K562 (cell line): ENCODE measurements at regions not wholly inside any gene's neighbourhood (a gene's known extent, or its start where the extent isn't known, plus 50 kb on each side); places are given as distances from the start of the nearest gene placed in this dataset.

Experiments used
- ATAC-seq: fragments of 200-7000 bp; cut with Tn5 transposase; 3 replicates; pipeline ENCODE4 v1.9.1; 2020; ENCODE audit warnings: moderate library complexity
- BruUV-seq: library from RNA; stranded (reverse); fragments of 400-500 nt; replicated peaks from 2 replicates; lab custom pipeline; 2021; lab: Mats Ljungman, UMichigan
- CTCF ChIA-PET: fragments of 300-600 bp; formaldehyde crosslinking; extraction: SDS; loops from one replicate; lab custom pipeline; 2021; ENCODE audit warnings: low intra/inter-chr PET ratio; lab: Yijun Ruan, JAX
- POLR2A ChIA-PET: fragments of 300-600, 350-650 bp; sonication (Branson Sonifier 250); formaldehyde crosslinking; extraction: SDS; loops from one replicate; lab custom pipeline; 2021; ENCODE audit warnings: antibody characterized with exemption, inconsistent platforms; lab: Yijun Ruan, JAX
- DNase-seq, 4 experiments: peaks; one replicate each; pipeline versions ENCODE4 v3.0.0 to v3.0.0-alpha.2; 2011 to 2018; ENCODE audit warnings: low spot score in 3 of 4, mixed read lengths in 3 of 4; ENCODE audit errors: extremely low read depth in 1 of 4
- FAIRE-seq: peaks from 2 replicates; lab custom pipeline; 2011; peaks lifted over from hg19 to GRCh38; lab: Jason Lieb, UNC
- H2AFZ ChIP-seq: 2 replicates; pipeline ENCODE4 v1.6.0; 2011; ENCODE audit warnings: low read depth, low read length, control low read depth, inconsistent platforms
- H3K27ac ChIP-seq: fragments of 200-600 bp; 3 replicates; pipeline ENCODE4 v1.8.0; 2011; ENCODE audit warnings: low read depth, mild to moderate bottlenecking, control low read depth, inconsistent platforms, low read length, moderate library complexity, mixed read lengths; ENCODE audit errors: extremely low read depth
- H3K27me3 ChIP-seq, 2 experiments: fragments of 300-600 bp in 1 of 2; 2 replicates in 1 of 2; 3 replicates in 1 of 2; pipeline versions ENCODE4 v1.6.0 to v1.8.0; 2011; ENCODE audit warnings: inconsistent platforms in 2 of 2, low read length in 2 of 2, mild to moderate bottlenecking in 1 of 2, mixed read lengths in 1 of 2, moderate library complexity in 1 of 2; ENCODE audit not compliant: control insufficient read depth in 2 of 2, insufficient read depth in 2 of 2
- H3K36me3 ChIP-seq: fragments of 300-600 bp; 3 replicates; pipeline ENCODE4 v1.8.0; 2011; ENCODE audit warnings: mild to moderate bottlenecking, low read length, inconsistent platforms; ENCODE audit not compliant: control insufficient read depth, insufficient read depth
- H3K4me1 ChIP-seq, 2 experiments: fragments of 200-600 bp in 1 of 2; replicated peaks in 1 of 2; 2 replicates in 1 of 2; 3 replicates in 1 of 2; pipeline versions ENCODE4 v1.5.1 to v1.8.0; 2011; ENCODE audit warnings: inconsistent platforms in 2 of 2, low read length in 2 of 2, mild to moderate bottlenecking in 1 of 2, mixed read lengths in 1 of 2, moderate library complexity in 1 of 2; ENCODE audit not compliant: control insufficient read depth in 2 of 2, insufficient read depth in 2 of 2
- H3K4me2 ChIP-seq: 2 replicates; pipeline ENCODE4 v1.6.1; 2011; ENCODE audit warnings: low read length, control low read depth, inconsistent platforms, mixed read lengths; ENCODE audit not compliant: insufficient read depth
- H3K4me3 ChIP-seq: fragments of 200-600 bp; sonication (generic), shearing (Covaris generic); 2 replicates; pipeline ENCODE4 v1.5.1; 2016; ENCODE audit warnings: control low read depth, inconsistent platforms
- H3K79me2 ChIP-seq: fragments of 200-600 bp; 3 replicates; pipeline ENCODE4 v1.8.0; 2011; ENCODE audit warnings: low read length, inconsistent platforms; ENCODE audit not compliant: control insufficient read depth, insufficient read depth
- H3K9ac ChIP-seq, 2 experiments: 2 replicates each; pipeline versions ENCODE4 v1.6.0 to v1.6.1; 2011; ENCODE audit warnings: low read depth in 2 of 2, low read length in 2 of 2, control low read depth in 1 of 2, inconsistent platforms in 1 of 2, mild to moderate bottlenecking in 1 of 2, mixed read lengths in 1 of 2; ENCODE audit not compliant: insufficient read depth in 1 of 2
- H3K9me1 ChIP-seq: one replicate; pipeline ENCODE4 v1.6.0; 2011; ENCODE audit warnings: inconsistent platforms, mild to moderate bottlenecking, low read length, moderate library complexity; ENCODE audit not compliant: control insufficient read depth, insufficient read depth
- H3K9me3 ChIP-seq: replicated peaks from 2 replicates; pipeline ENCODE4 v1.5.1; 2011; ENCODE audit warnings: low read depth, low read length, inconsistent platforms; ENCODE audit not compliant: control insufficient read depth, insufficient read depth
- H4K20me1 ChIP-seq: replicated peaks from 2 replicates; pipeline ENCODE4 v1.6.1; 2011; ENCODE audit warnings: low read length, inconsistent platforms, mixed read lengths; ENCODE audit not compliant: control insufficient read depth, insufficient read depth
- DDX20 ChIP-seq: fragments of 450-650 bp; IDR thresholded peaks from 2 replicates; pipeline ENCODE4 v1.6.1; 2016; ENCODE audit warnings: missing genetic modification characterization, low read depth, mild to moderate bottlenecking, missing compliant biosample characterization, moderate library complexity
- FOXK2 ChIP-seq, 2 experiments: fragments of 450-650 bp; IDR thresholded peaks in 1 of 2; conservative IDR thresholded peaks in 1 of 2; 2 replicates each; pipeline ENCODE4 v1.6.1; 2016; ENCODE audit warnings: low read depth in 2 of 2, mild to moderate bottlenecking in 1 of 2
- FUS ChIP-seq: fragments of 200-400 bp; formaldehyde crosslinking; optimal IDR thresholded peaks from 2 replicates; pipeline ENCODE3; 2017; ENCODE audit warnings: low read depth, low read length
- GABPB2 ChIP-seq: fragments of 250-450 bp; sonication (Bioruptor Pico); conservative IDR thresholded peaks from 2 replicates; pipeline ENCODE4 v1.5.1; 2021; ENCODE audit warnings: mild to moderate bottlenecking
- HDGF ChIP-seq: fragments of 450-650 bp; IDR thresholded peaks from 2 replicates; pipeline ENCODE4 v1.6.1; 2016
- HMGN3 ChIP-seq: IDR thresholded peaks from 2 replicates; pipeline ENCODE4 v1.6.1; 2011; ENCODE audit warnings: borderline replicate concordance, low read depth, mild to moderate bottlenecking, mixed read lengths, low read length; ENCODE audit not compliant: insufficient read length; ENCODE audit errors: extremely low read depth
- MXD1 ChIP-seq: fragments of 250-450 bp; sonication (Bioruptor Pico); IDR thresholded peaks from 2 replicates; pipeline ENCODE4 v1.8.0; 2021; ENCODE audit warnings: borderline replicate concordance, mild to moderate bottlenecking, moderate library complexity; ENCODE audit not compliant: poor library complexity, severe bottlenecking
- NBN ChIP-seq: fragments of 450-650 bp; IDR thresholded peaks from 2 replicates; pipeline ENCODE4 v1.6.1; 2016; ENCODE audit warnings: low read depth, mild to moderate bottlenecking
- NFATC3 ChIP-seq: fragments of 450-650 bp; IDR thresholded peaks from 2 replicates; pipeline ENCODE4 v1.6.1; 2017; ENCODE audit warnings: mild to moderate bottlenecking
- PHF20 ChIP-seq: fragments of 450-650 bp; IDR thresholded peaks from 2 replicates; pipeline ENCODE4 v1.6.1; 2018; ENCODE audit not compliant: partially characterized antibody
- STAG1 ChIP-seq: sonication (generic); formaldehyde crosslinking; IDR thresholded peaks from 2 replicates; pipeline ENCODE4 v1.5.0; 2020; ENCODE audit warnings: missing genetic modification reagents, borderline replicate concordance
- TFAP4 ChIP-seq: sonication (generic); formaldehyde crosslinking; IDR thresholded peaks from 2 replicates; pipeline ENCODE4 v1.8.0; 2022; ENCODE audit warnings: missing genetic modification reagents, mild to moderate bottlenecking, moderate library complexity, borderline replicate concordance
- ZC3H4 ChIP-seq: sonication (generic); formaldehyde crosslinking; IDR thresholded peaks from 2 replicates; pipeline ENCODE4 v1.9.0; 2021; ENCODE audit warnings: missing genetic modification reagents, borderline replicate concordance
- ZNF165 ChIP-seq: fragments of 250-450 bp; sonication (Bioruptor Pico); IDR thresholded peaks from 2 replicates; pipeline ENCODE4 v1.4.0; 2020; ENCODE audit warnings: borderline replicate concordance
- ZNF232 ChIP-seq: sonication (generic); formaldehyde crosslinking; IDR thresholded peaks from 2 replicates; pipeline ENCODE4 v1.8.0; 2022; ENCODE audit warnings: mild to moderate bottlenecking, missing genetic modification reagents
- ZNF395 ChIP-seq: fragments of 200-800 bp; sonication (Bioruptor generic); IDR thresholded peaks from 2 replicates; pipeline ENCODE4 v1.6.1; 2017; ENCODE audit warnings: missing genetic modification characterization, missing compliant biosample characterization
- WGBS: fragments of 100-300 bp; shearing (Covaris generic); methylation state at CpG from one replicate; pipeline ENCODE4 v1.1.6; 2016; ENCODE audit warnings: low coverage, mixed read lengths; ENCODE audit not compliant: insufficient coverage; ENCODE audit errors: missing lambda C conversion rate; 5-methylcytosine and 5-hydroxymethylcytosine counted together
- in situ Hi-C: fragments of 300-500 bp; cut with MboI; formaldehyde crosslinking; loops from 4 replicates; pipeline ENCODE4 v1.15.0; 2018; ENCODE audit warnings: inconsistent platforms, mixed read lengths
- intact Hi-C: fragments of 100-400 bp; cut with micrococcal nuclease; formaldehyde crosslinking; loops from 2 replicates; pipeline ENCODE4 v1.14.2; 2022

GRCh38 chr6:167663316-167663715 is 163.4 kb upstream of the AFDN start:
- Histone ChIP-seq H3K27me3 (peaks cover 46 to 80% of the 10 kb centered on the region in 2 experiments), H3K9ac (no peak overlapping the region), H3K4me1 (no peaks in the 10 kb centered on the region; a peak in 1 of 5 replicates), H3K36me3 (no peaks in the 10 kb centered on the region), H3K4me3 (no peak overlapping the region), H2AFZ (no peak overlapping the region), H3K79me2 (no peaks in the 10 kb centered on the region), H3K9me3 (no peaks in the 10 kb centered on the region), H3K27ac (no peak overlapping the region), H4K20me1 (peaks cover 14% of the 10 kb centered on the region; the same call in 1 of the 2 replicates), H3K9me1 (no peaks in the 10 kb centered on the region), H3K4me2 (no peak overlapping the region)
- BruUV-seq: no TSS peak
- FAIRE-seq (no peak), DNase-seq (no peak), ATAC-seq (no peak)
- POLR2A ChIA-PET: interaction anchor here (0.6 to 1.0 kb wide), 2 partner anchors 15 to 96 kb away, joined by 3 to 5 read pairs; no protein-coding TSS in a partner anchor
- TF ChIP-seq HDGF: no peak
- no peak for TF ChIP-seq GABPB2
- TF ChIP-seq ZNF165 (CRISPR knock-in tag): no peak
- TF ChIP-seq FOXK2 (conservative IDR thresholded peaks at IDR 0.05 in 1 of 2, IDR thresholded peaks at IDR 0.05 in 1 of 2; ENCODE audit: low read depth in 2 of 2): no peak
- TF ChIP-seq STAG1 (CRISPR knock-in tag): no peak
- TF ChIP-seq ZNF395 (CRISPR knock-in tag): no peak
- no peak for TF ChIP-seq HMGN3
- TF ChIP-seq FUS: no peak
- TF ChIP-seq NBN: no peak
- no peak for TF ChIP-seq TFAP4 (CRISPR knock-in tag)
- TF ChIP-seq ZNF232: no peak
- no peak for TF ChIP-seq MXD1 (CRISPR knock-in tag)
- TF ChIP-seq DDX20: no peak
- TF ChIP-seq ZC3H4 (CRISPR knock-in tag): no peak
- no peak for TF ChIP-seq PHF20
- no peak for TF ChIP-seq NFATC3
- WGBS: 0% methylated on average over 4 of the region's 4 CpGs
- in situ Hi-C loops: no loop called here
- CTCF ChIA-PET: no interaction called here
- intact Hi-C loops: no loop called here
